HCT116 (cell line): ENCODE measurements at regions not wholly inside any gene's neighbourhood (a gene's known extent, or its start where the extent isn't known, plus 50 kb on each side); places are given as distances from the start of the nearest gene placed in this dataset.

Experiments
- ATAC-seq: fragments of 200-7000 bp; cut with Tn5 transposase; 2 replicates; pipeline ENCODE4 v1.9.1; 2020; ENCODE audit warnings: mild to moderate bottlenecking, moderate library complexity
- BruUV-seq: library from RNA; stranded (reverse); fragments of 400-500 nt; replicated peaks from 2 replicates; lab custom pipeline; 2021; lab: Mats Ljungman, UMichigan
- CTCF ChIA-PET: fragments of 300-600 bp; sonication (Branson Sonifier 250); formaldehyde crosslinking; loops from one replicate; lab custom pipeline; 2021; ENCODE audit warnings: antibody characterized with exemption; lab: Charles Lee
- POLR2A ChIA-PET: fragments of 300-600, 350-600 bp; sonication (Branson Sonifier 250); formaldehyde crosslinking; loops from one replicate; lab custom pipeline; 2021; ENCODE audit warnings: antibody characterized with exemption; lab: Charles Lee
- RAD21 ChIA-PET, 2 experiments: fragments of 300-600 bp; sonication (Branson Sonifier 250); formaldehyde crosslinking; loops; one replicate each; lab custom pipeline; 2023; ENCODE audit warnings: low total read pairs in 2 of 2; ENCODE audit not compliant: uncharacterized antibody in 2 of 2, unreplicated experiment in 2 of 2, low non-redundant PET in 1 of 2; lab: Charles Lee
- DNase-seq: peaks from one replicate; pipeline ENCODE4 v3.0.0-alpha.2; 2010; ENCODE audit warnings: low read depth, low spot score
- H2AFZ ChIP-seq: fragments of 200-600 bp; shearing (Covaris generic), sonication (generic); 2 replicates; pipeline ENCODE4 v1.6.1; 2017; ENCODE audit warnings: low read depth, mixed run types, mixed read lengths, antibody characterized with exemption, low read length; ENCODE audit not compliant: poor library complexity, severe bottlenecking
- H3K27ac ChIP-seq: 2 replicates; pipeline ENCODE4 v1.5.1; 2012; ENCODE audit warnings: low read depth, low read length
- H3K27me3 ChIP-seq: fragments of 200-600 bp; sonication (generic); 2 replicates; pipeline ENCODE4 v1.6.1; 2016; ENCODE audit warnings: mixed run types, low read length, mixed read lengths; ENCODE audit not compliant: insufficient read depth
- H3K36me3 ChIP-seq, 2 experiments: fragments of 200-500 bp in 1 of 2; fragments of 200-600 bp in 1 of 2; sonication (Bioruptor generic) in 1 of 2; sonication (generic) in 1 of 2; 2 replicates each; pipeline versions ENCODE4 v1.5.1 to v1.6.1; 2014 to 2016; ENCODE audit warnings: low read length in 2 of 2, inconsistent platforms in 1 of 2, mixed read lengths in 1 of 2, mixed run types in 1 of 2; ENCODE audit not compliant: insufficient read depth in 2 of 2, control insufficient read depth in 1 of 2
- H3K4me1 ChIP-seq, 2 experiments: fragments of 200-600 bp in 1 of 2; sonication (generic) in 1 of 2; 2 replicates each; pipeline versions ENCODE4 v1.5.1 to v1.6.1; 2012 to 2017; ENCODE audit warnings: low read length in 2 of 2, inconsistent platforms in 1 of 2, mild to moderate bottlenecking in 1 of 2, mixed read lengths in 1 of 2, mixed run types in 1 of 2, moderate library complexity in 1 of 2; ENCODE audit not compliant: insufficient read depth in 2 of 2, control insufficient read depth in 1 of 2
- H3K4me2 ChIP-seq: fragments of 200-600 bp; sonication (generic); 2 replicates; pipeline ENCODE4 v1.6.1; 2017; ENCODE audit warnings: mixed run types, low read length, mixed read lengths
- H3K4me3 ChIP-seq, 2 experiments: fragments of 200-600 bp in 1 of 2; sonication (generic) in 1 of 2; replicated peaks in 1 of 2; 2 replicates each; pipeline ENCODE4 v1.5.1; 2011 to 2016; ENCODE audit warnings: low read length in 2 of 2, control low read depth in 1 of 2, low read depth in 1 of 2, mild to moderate bottlenecking in 1 of 2, mixed read lengths in 1 of 2, mixed run types in 1 of 2
- H3K79me2 ChIP-seq: fragments of 200-600 bp; sonication (generic); 2 replicates; pipeline ENCODE4 v1.6.1; 2017; ENCODE audit warnings: mild to moderate bottlenecking, mixed run types, low read length, moderate library complexity, mixed read lengths; ENCODE audit not compliant: insufficient read depth
- H3K9ac ChIP-seq: fragments of 200-600 bp; sonication (generic); 2 replicates; pipeline ENCODE4 v1.6.1; 2016; ENCODE audit warnings: low read length, mixed read lengths
- H3K9me2 ChIP-seq: fragments of 200-600 bp; sonication (generic), shearing (Covaris generic); 2 replicates; pipeline ENCODE4 v1.6.1; 2017; ENCODE audit warnings: mixed run types, mild to moderate bottlenecking, moderate library complexity; ENCODE audit not compliant: insufficient read depth
- H3K9me3 ChIP-seq, 2 experiments: fragments of 200-500 bp in 1 of 2; fragments of 200-600 bp in 1 of 2; sonication (Bioruptor generic) in 1 of 2; sonication (generic) in 1 of 2; 2 replicates each; pipeline ENCODE4 v1.6.1; 2014 to 2017; ENCODE audit warnings: low read length in 2 of 2, mixed read lengths in 2 of 2, inconsistent platforms in 1 of 2, low read depth in 1 of 2, mild to moderate bottlenecking in 1 of 2, mixed run types in 1 of 2, moderate library complexity in 1 of 2; ENCODE audit not compliant: control insufficient read depth in 1 of 2, insufficient read depth in 1 of 2
- H4K20me1 ChIP-seq: fragments of 200-600 bp; sonication (generic), shearing (Covaris generic); 2 replicates; pipeline ENCODE4 v1.6.1; 2017; ENCODE audit warnings: mixed run types, mild to moderate bottlenecking, moderate library complexity; ENCODE audit not compliant: insufficient read depth
- EGR1 ChIP-seq: IDR thresholded peaks from 2 replicates; pipeline ENCODE4 v1.6.1; 2012; ENCODE audit warnings: low read depth
- ELF1 ChIP-seq: IDR thresholded peaks from 2 replicates; pipeline ENCODE4 v1.6.1; 2012; ENCODE audit warnings: low read depth, borderline replicate concordance
- EZH2phosphoT487 ChIP-seq: fragments of 200-600 bp; IDR thresholded peaks from 2 replicates; pipeline ENCODE4 v1.6.1; 2018; ENCODE audit warnings: antibody characterized with exemption, borderline replicate concordance
- FOSL1 ChIP-seq: IDR thresholded peaks from 2 replicates; pipeline ENCODE4 v1.6.1; 2012; ENCODE audit warnings: low read depth
- JUND ChIP-seq: IDR thresholded peaks from 2 replicates; pipeline ENCODE4 v1.6.1; 2012
- POLR2A ChIP-seq: IDR thresholded peaks from 2 replicates; pipeline ENCODE4 v1.7.0; 2011; ENCODE audit warnings: borderline replicate concordance; ENCODE audit not compliant: insufficient read depth, insufficient read length; ENCODE audit errors: extremely low read depth
- POLR2AphosphoS5 ChIP-seq: IDR thresholded peaks from 2 replicates; pipeline ENCODE4 v1.6.1; 2011; ENCODE audit warnings: mild to moderate bottlenecking, low read depth, low read length, moderate library complexity
- RAD21 ChIP-seq: IDR thresholded peaks from 2 replicates; pipeline ENCODE4 v1.6.1; 2012; ENCODE audit warnings: low read depth, mild to moderate bottlenecking
- REST ChIP-seq: IDR thresholded peaks from 2 replicates; pipeline ENCODE4 v1.6.1; 2012; ENCODE audit warnings: low read depth
- SRF ChIP-seq: IDR thresholded peaks from 2 replicates; pipeline ENCODE4 v1.6.1; 2012; ENCODE audit warnings: low read depth
- TCF7L2 ChIP-seq: IDR thresholded peaks from 2 replicates; pipeline ENCODE4 v1.7.0; 2011; ENCODE audit warnings: borderline replicate concordance, inconsistent platforms; ENCODE audit not compliant: insufficient read depth, insufficient read length; ENCODE audit errors: extremely low read depth
- ZNF274 ChIP-seq: fragments of 200-500 bp; sonication (Bioruptor generic); IDR thresholded peaks from 2 replicates; pipeline ENCODE4 v1.6.1; 2014; ENCODE audit warnings: mild to moderate bottlenecking, low read depth, low read length, inconsistent platforms
- intact Hi-C: fragments of 100-400 bp; cut with micrococcal nuclease; formaldehyde crosslinking; loops from 2 replicates; pipeline ENCODE4 v1.10.0; 2022
- TF ChIP-seq, protein P1 (sequence below), 3 experiments: fragments of 200-600 bp in 1 of 3; sonication (generic) in 1 of 3; IDR thresholded peaks in 2 of 3; conservative IDR thresholded peaks in 1 of 3; 2 replicates each; pipeline ENCODE4 v1.5.1; 2012 to 2017; ENCODE audit warnings: low read depth in 2 of 3, low read length in 2 of 3, antibody characterized with exemption in 1 of 3, borderline replicate concordance in 1 of 3, control low read depth in 1 of 3, mild to moderate bottlenecking in 1 of 3, mixed read lengths in 1 of 3, mixed run types in 1 of 3, moderate library complexity in 1 of 3; ENCODE audit not compliant: insufficient read depth in 1 of 3

GRCh38 chr4:92091335-92091734 is 212.4 kb upstream of the GRID2 start:
- intact Hi-C loops: no loop called here
- Histone ChIP-seq H3K36me3 (no peaks in the 10 kb centered on the region), H3K9me2 (no peaks in the 10 kb centered on the region), H3K4me3 (no peak overlapping the region), H3K27ac (no peak overlapping the region), H4K20me1 (no peaks in the 10 kb centered on the region), H3K9me3 (no peaks in the 10 kb centered on the region), H3K4me2 (no peak overlapping the region), H3K4me1 (no peaks in the 10 kb centered on the region), H3K9ac (no peak overlapping the region), H3K27me3 (no peaks in the 10 kb centered on the region), H3K79me2 (no peaks in the 10 kb centered on the region), H2AFZ (no peak overlapping the region)
- ChIA-PET POLR2A (no interaction called here), RAD21 (no interaction called here), CTCF (no interaction called here)
- BruUV-seq: no TSS peak
- DNase-seq: no peak
- ATAC-seq: no peak
- TF ChIP-seq, protein P1, sequence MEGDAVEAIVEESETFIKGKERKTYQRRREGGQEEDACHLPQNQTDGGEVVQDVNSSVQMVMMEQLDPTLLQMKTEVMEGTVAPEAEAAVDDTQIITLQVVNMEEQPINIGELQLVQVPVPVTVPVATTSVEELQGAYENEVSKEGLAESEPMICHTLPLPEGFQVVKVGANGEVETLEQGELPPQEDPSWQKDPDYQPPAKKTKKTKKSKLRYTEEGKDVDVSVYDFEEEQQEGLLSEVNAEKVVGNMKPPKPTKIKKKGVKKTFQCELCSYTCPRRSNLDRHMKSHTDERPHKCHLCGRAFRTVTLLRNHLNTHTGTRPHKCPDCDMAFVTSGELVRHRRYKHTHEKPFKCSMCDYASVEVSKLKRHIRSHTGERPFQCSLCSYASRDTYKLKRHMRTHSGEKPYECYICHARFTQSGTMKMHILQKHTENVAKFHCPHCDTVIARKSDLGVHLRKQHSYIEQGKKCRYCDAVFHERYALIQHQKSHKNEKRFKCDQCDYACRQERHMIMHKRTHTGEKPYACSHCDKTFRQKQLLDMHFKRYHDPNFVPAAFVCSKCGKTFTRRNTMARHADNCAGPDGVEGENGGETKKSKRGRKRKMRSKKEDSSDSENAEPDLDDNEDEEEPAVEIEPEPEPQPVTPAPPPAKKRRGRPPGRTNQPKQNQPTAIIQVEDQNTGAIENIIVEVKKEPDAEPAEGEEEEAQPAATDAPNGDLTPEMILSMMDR (IDR thresholded peaks at IDR 0.05 in 2 of 3, conservative IDR thresholded peaks at IDR 0.05 in 1 of 3; ENCODE audit: borderline replicate concordance in 1 of 3, insufficient read depth in 1 of 3, low read depth in 2 of 3, low read length in 2 of 3): peak in 2 of 3 experiments; percentile 12 to 38; a peak in 2 of 6 replicates
- TF ChIP-seq RAD21 (peak; percentile 21; the same call in 1 of the 2 replicates), POLR2A (no peak)

DNA sequence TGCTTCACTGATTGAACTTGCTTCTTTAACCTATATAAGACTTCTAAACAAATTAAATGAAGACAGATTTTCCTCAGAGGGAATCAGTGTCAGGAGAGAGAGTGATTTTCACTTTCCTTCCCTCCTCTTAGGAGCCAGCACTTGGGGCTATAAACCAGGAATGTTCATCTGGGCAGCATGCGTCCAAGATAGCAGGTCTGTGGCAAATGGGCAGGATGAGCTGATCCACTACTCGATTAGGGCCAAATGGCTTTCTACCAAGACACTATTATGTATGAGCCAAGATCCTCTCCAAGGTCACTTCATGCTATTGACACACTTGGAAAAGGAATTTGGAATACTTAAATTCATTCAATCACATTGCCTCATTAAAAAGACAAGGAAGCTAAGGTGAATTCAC is 203.9 kb upstream of the GRID2 start:
- Histone ChIP-seq H3K9ac (no peak overlapping the region), H3K36me3 (no peaks in the 10 kb centered on the region), H2AFZ (peak overlapping the region; percentile 26), H3K9me3 (no peaks in the 10 kb centered on the region), H3K4me1 (no peaks in the 10 kb centered on the region), H3K4me2 (no peak overlapping the region), H3K27ac (no peak overlapping the region), H3K9me2 (no peaks in the 10 kb centered on the region), H3K79me2 (no peaks in the 10 kb centered on the region), H3K4me3 (no peak overlapping the region), H4K20me1 (no peaks in the 10 kb centered on the region), H3K27me3 (no peaks in the 10 kb centered on the region)
- ChIA-PET RAD21 (no interaction called here), POLR2A (no interaction called here), CTCF (no interaction called here)
- no TSS peak for BruUV-seq
- DNase-seq: no peak
- no peak for ATAC-seq
- intact Hi-C loops: no loop called here
- TF ChIP-seq POLR2A: no peak
- no peak for TF ChIP-seq SRF
- no peak for TF ChIP-seq FOSL1
- no peak for TF ChIP-seq EGR1
- TF ChIP-seq ELF1: no peak
- TF ChIP-seq TCF7L2: no peak
- no peak for TF ChIP-seq JUND
- TF ChIP-seq, protein P1 (IDR thresholded peaks at IDR 0.05 in 2 of 3, conservative IDR thresholded peaks at IDR 0.05 in 1 of 3; ENCODE audit: borderline replicate concordance in 1 of 3, insufficient read depth in 1 of 3, low read depth in 2 of 3, low read length in 2 of 3): no peak
- no peak for TF ChIP-seq POLR2AphosphoS5
- TF ChIP-seq ZNF274: no peak
- no peak for TF ChIP-seq EZH2phosphoT487
- TF ChIP-seq REST: no peak
